H1 (cell line): ENCODE measurements at regions not wholly inside any gene's neighbourhood (a gene's known extent, or its start where the extent isn't known, plus 50 kb on each side); places are given as distances from the start of the nearest gene placed in this dataset.

ENCODE experiments used
- GABPA ChIP-seq: IDR thresholded peaks from 2 replicates; pipeline ENCODE4 v1.6.1; 2011; ENCODE audit warnings: mild to moderate bottlenecking, low read length, moderate library complexity, borderline replicate concordance; ENCODE audit not compliant: insufficient read depth
- SIRT6 ChIP-seq: IDR thresholded peaks from one replicate; pipeline ENCODE4 v1.7.1; 2012; ENCODE audit warnings: low read length, inconsistent platforms
- SP1 ChIP-seq: IDR thresholded peaks from 2 replicates; pipeline ENCODE4 v1.6.1; 2011; ENCODE audit warnings: low read depth, low read length

- no peak for TF ChIP-seq SIRT6
- no peak for TF ChIP-seq SP1
- TF ChIP-seq GABPA, result no peak
- TF ChIP-seq, all 59 proteins: peak for 0
Measured at GRCh38 chr4:134735901-134736300, 534.3 kb upstream of the PABPC4L start (continued).
